ENCODE measurements at regions not wholly inside any gene's neighbourhood (a gene's known extent, or its start where the extent isn't known, plus 50 kb on each side); places are given as distances from the start of the nearest gene placed in this dataset.

GRCh38 chr20:10986586-10986985 is 312.8 kb upstream of the JAG1 start:
- BruUV-seq (replicated peaks) = no TSS peak
- Histone ChIP-seq H3K14ac (replicated peaks; ENCODE audit: low read depth, low read length) (peak overlapping the region; percentile 9; the same call in 1 of the 2 replicates), H3K27me3 (ENCODE audit: control insufficient read depth, insufficient read depth, low read length) (no peaks in the 10 kb centered on the region), H3K9ac (ENCODE audit: low read depth, low read length) (no peak overlapping the region), H3K9me3 (ENCODE audit: control insufficient read depth, insufficient read depth, low read length) (no peaks in the 10 kb centered on the region), H2BK5ac (ENCODE audit: low read depth, low read length, poor library complexity, severe bottlenecking) (no peak overlapping the region), H4K8ac (ENCODE audit: low read depth in 2 of 2, low read length in 2 of 2) (no peak overlapping the region), H4K20me1 (ENCODE audit: insufficient read depth, low read length) (no peaks in the 10 kb centered on the region), H3K23ac (ENCODE audit: low read depth, low read length) (no peak overlapping the region), H3K4me2 (ENCODE audit: low read depth, low read length) (no peak overlapping the region), H2AFZ (replicated peaks; ENCODE audit: low read length, poor library complexity) (no peak overlapping the region), H2BK120ac (ENCODE audit: low read depth, low read length) (no peak overlapping the region), H3K4me3 (ENCODE audit: insufficient read depth, low read depth, low read length) (no peak overlapping the region), H3K27ac (ENCODE audit: insufficient read depth, low read length) (no peak overlapping the region), H3K4ac (ENCODE audit: low read depth, low read length) (no peak overlapping the region), H3K18ac (ENCODE audit: low read depth, low read length) (no peak overlapping the region), H3K36me3 (ENCODE audit: control insufficient read depth, insufficient read depth, low read length) (no peaks in the 10 kb centered on the region), H3K56ac (ENCODE audit: extremely low read depth, insufficient read depth, low read length) (no peak overlapping the region), H2BK15ac (ENCODE audit: low read depth, low read length) (no peak overlapping the region), H2AK5ac (ENCODE audit: low read depth, low read length) (peak overlapping the region; percentile 5; the same call in 1 of the 2 replicates), H3K4me1 (ENCODE audit: control insufficient read depth, insufficient read depth, low read length) (peaks cover 4% of the 10 kb centered on the region), H4K5ac (ENCODE audit: low read depth, low read length) (no peak overlapping the region), H4K91ac (ENCODE audit: insufficient read depth, low read depth, low read length) (no peak overlapping the region), H2BK20ac (ENCODE audit: low read depth, low read length) (no peak overlapping the region), H2AK9ac (replicated peaks; ENCODE audit: low read depth, low read length, poor library complexity) (no peak overlapping the region), H3K9me1 (ENCODE audit: insufficient read depth, low read length) (no peaks in the 10 kb centered on the region), H3K79me1 (ENCODE audit: low read depth in 1 of 2, low read length in 2 of 2) (no peaks in the 10 kb centered on the region)
- dilution Hi-C loops (cut with HindIII; ENCODE audit: low sequenced_read_pairs, unreplicated experiment) = no loop called here
- in situ Hi-C loops (cut with MboI; ENCODE audit: low sequenced_read_pairs) = no loop called here
- 93% methylated on average over 3 of the region's 5 CpGs; no CpG with 5 or more reads in 1 of the 2 experiments for WGBS, 2 experiments (ENCODE audit: extremely low coverage in 2 of 2, insufficient read length in 1 of 2)
- ChIA-PET POLR2A (ENCODE audit: unreplicated experiment) (no interaction called here), CTCF (interaction anchor here (1.1 kb wide), 1 partner anchor 17 kb away, joined by 3 read pairs; no protein-coding TSS in a partner anchor)
- DNase-seq (peak; percentile 10), ATAC-seq (ENCODE audit: low read depth) (no peak)
- intact Hi-C loops (cut with micrococcal nuclease) = loop anchor here (10.0 kb wide), 1 partner anchor 278 kb away; no protein-coding TSS in a partner anchor
- TF ChIP-seq CHD1 (IDR thresholded peaks at IDR 0.05; ENCODE audit: low read depth, low read length) = no peak
- TF ChIP-seq BHLHE40 (IDR thresholded peaks at IDR 0.05; ENCODE audit: low read depth, low read length) = no peak
- no peak for TF ChIP-seq MXI1 (IDR thresholded peaks at IDR 0.05; ENCODE audit: borderline replicate concordance, low read depth, low read length)
- TF ChIP-seq RCOR1 (IDR thresholded peaks at IDR 0.05; ENCODE audit: insufficient replicate concordance, low read length) = no peak
- TF ChIP-seq SMC3 (IDR thresholded peaks at IDR 0.05; ENCODE audit: low read depth, low read length) = no peak
- TF ChIP-seq RFX5 (IDR thresholded peaks at IDR 0.05; ENCODE audit: low read depth, low read length) = no peak
- TF ChIP-seq NFE2L2 (IDR thresholded peaks at IDR 0.05; ENCODE audit: low read depth, low read length) = no peak
- TF ChIP-seq, protein P1, sequence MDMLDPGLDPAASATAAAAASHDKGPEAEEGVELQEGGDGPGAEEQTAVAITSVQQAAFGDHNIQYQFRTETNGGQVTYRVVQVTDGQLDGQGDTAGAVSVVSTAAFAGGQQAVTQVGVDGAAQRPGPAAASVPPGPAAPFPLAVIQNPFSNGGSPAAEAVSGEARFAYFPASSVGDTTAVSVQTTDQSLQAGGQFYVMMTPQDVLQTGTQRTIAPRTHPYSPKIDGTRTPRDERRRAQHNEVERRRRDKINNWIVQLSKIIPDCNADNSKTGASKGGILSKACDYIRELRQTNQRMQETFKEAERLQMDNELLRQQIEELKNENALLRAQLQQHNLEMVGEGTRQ (IDR thresholded peaks at IDR 0.05; ENCODE audit: low read depth, low read length) = no peak
